NCI-H2196 treated with DMSO at 0.1 percent for 48 hours (cell line): ENCODE measurements at regions not wholly inside any gene's neighbourhood (a gene's known extent, or its start where the extent isn't known, plus 50 kb on each side); places are given as distances from the start of the nearest gene placed in this dataset.
"Not testable (repeated sequence)": the region's sequence is repeated elsewhere in the genome, so short reads cannot be mapped to it uniquely, and the experiment has no call there.

Source experiments
- DNase-seq: peaks from one replicate; lab custom pipeline; 2025; ENCODE audit not compliant: unreplicated experiment; lab: John Stamatoyannopoulos, UW

GRCh38 chr2:116917196-116917595 is 897.3 kb upstream of the DDX18 start:
- no peak for DNase-seq

DNA sequence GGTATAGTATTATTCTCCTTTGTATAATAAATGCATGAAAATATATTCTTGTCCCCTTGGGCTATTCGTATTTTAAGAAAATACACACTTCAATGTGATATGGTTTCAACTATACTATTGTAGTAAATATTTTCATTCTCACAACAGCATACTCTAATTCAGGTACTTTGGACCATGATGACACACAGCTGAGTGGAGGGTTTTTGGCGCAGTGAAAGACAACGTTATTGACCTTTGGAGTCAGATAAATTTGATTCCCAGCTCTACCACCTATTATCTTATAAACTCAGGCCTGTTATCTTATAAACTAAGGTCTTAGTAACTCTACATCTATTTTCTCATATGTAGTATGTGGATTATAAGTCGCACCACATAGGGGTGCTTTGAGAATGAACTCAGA is 895.9 kb upstream of the DDX18 start:
- no peak for DNase-seq

- DNase-seq: no peak
Measured at GRCh38 chr2:116922414-116922813, 892.1 kb upstream of the DDX18 start.

GRCh38 chr2:116924509-116924908 is 890.0 kb upstream of the DDX18 start:
- DNase-seq: no peak

GRCh38 chr2:116935097-116935814 is 879.2 kb upstream of the DDX18 start:
- no peak for DNase-seq

GRCh38 chr2:116948258-116948657 is 866.2 kb upstream of the DDX18 start:
- no peak for DNase-seq

GRCh38 chr2:116949249-116949648 is 865.2 kb upstream of the DDX18 start:
- DNase-seq: no peak

DNA sequence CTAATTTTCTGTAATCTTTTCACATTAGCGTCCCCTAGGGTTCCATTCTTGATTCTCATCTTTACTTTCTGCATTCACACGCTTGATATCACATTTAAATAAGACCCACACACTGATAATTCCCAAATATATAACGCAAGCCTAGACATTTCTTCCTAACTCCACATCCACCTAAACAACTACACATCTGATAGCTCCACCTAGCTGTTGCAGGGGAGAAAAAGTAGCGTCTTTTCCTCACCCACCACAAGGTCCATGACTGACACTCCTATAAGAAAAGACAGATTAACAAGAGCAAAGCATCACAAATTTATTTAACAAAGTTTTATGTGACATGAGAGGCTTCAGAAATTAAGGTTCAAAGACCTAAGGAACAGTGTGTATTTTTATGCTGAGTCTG is 862.2 kb upstream of the DDX18 start:
- no peak for DNase-seq

DNA sequence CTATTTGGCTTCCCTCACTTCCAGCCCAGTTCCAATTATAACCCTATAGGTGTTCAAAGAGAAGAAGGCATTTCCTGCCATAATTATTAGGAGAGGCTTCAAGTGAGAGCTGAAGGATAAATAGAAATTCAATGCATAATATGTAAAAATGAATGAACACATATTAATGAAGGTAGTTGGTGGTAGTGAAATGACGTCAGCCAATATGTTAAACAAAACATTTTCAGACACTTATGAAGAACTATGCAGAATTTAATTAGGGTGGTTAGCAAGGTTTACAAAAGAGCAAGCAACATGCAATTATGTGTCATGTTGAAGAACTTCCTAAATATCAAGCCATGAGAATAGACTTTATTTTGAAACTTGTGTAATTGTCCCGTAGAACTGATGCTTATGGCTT is 858.8 kb upstream of the DDX18 start:
- DNase-seq: no peak

DNA sequence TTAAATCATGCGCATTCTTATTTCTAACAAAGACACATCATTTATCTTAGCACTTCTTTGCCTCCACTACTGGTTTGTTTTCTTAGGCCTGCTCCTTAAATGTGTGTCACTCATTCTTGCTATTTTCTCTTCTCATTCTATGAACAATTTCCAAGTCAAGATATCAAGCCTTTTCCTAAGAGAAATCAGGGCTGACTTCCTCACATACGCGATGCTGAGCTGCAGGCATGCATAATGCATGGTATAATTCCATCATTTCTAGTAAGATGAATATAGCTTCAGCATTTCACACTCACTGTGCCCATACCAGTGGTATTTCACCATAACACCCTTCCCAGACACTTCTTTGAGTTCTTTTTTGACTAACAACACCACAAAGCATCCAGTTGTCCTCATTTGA is 838.9 kb upstream of the DDX18 start:
- no peak for DNase-seq

GRCh38 chr2:116979916-116980764 is 834.4 kb upstream of the DDX18 start:
- DNase-seq: no peak

DNA sequence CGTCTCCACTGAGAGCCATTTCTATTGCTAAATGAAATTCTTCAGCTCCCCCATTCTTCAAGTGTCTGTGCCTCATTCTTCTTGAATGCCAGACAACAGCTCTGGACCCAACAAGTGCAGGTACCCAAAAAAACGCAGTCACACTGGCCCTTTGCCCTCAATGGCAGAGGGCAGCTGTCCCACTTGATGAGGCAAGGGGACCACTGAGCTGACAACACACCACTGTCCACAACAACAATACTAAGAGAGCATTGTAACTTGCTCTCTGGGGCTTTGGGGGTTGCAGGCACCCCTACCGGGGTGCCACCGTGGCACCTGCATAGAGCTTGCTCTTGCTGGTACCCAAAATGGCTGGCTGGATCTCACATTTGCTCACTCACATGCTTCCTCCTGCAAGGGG is 827.0 kb upstream of the DDX18 start:
- no peak for DNase-seq

GRCh38 chr2:116988303-116988702 is 826.2 kb upstream of the DDX18 start:
- no peak for DNase-seq

DNA sequence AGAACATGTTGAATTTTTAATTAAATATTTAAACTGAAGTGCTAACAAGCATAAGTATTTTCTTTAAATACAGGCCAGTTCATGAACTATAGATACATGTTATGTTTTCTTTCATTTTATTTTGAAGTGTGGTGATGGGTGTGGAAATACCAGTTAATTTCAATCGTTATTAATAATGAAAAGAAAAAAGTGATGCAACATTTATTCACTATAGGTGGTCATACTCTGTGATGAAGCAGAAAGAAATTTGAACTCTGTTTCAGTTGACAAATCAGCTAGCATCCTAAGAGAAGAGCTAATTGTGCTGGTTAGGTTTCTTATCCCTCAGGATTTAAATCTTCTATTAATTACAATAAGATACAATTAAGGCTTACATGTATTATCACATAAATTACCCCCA is 795.1 kb upstream of the DDX18 start:
- no peak for DNase-seq

GRCh38 chr2:117027646-117028045 is 786.8 kb upstream of the DDX18 start:
- no peak for DNase-seq

DNA sequence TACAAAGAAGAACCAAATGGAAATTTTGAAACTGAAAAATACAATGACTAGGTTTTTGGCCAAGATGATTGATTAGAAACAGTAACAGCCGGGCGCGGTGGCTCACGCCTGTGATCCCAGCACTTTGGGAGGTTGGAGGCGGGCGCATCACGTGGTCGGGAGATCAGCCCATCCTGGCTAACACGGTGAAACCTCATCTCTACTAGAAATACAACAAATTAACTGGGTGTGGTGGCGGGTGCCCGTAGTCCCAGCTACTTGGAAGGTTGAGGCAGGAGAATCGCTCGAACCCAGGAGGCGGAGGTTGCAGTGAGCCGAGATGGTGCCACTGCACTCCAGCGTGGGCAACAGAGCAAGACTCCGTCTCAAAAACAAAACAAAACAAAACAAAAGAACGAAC is 785.8 kb upstream of the DDX18 start:
- DNase-seq: not testable (repeated sequence)

- DNase-seq: no peak
Measured at GRCh38 chr2:117055499-117056375, 758.8 kb upstream of the DDX18 start.

DNA sequence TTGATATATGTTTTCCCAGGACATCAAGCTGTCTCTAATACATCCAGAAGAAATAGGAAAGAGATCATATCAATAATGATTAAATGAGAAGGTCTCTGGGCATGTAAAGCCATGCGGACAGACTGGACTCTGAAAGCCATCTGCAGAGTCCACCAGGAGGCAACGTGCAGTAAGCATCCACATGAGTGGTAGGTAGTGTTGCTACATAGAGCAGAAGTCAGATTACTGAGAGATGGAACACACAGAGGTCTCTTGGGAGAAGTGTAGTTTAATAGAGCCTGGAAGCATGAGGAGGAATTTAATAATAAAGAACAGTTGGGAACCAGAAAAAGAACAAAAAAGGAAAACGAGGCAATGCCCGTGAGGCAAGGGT is 758.1 kb upstream of the DDX18 start:
- no peak for DNase-seq

GRCh38 chr2:117057016-117057415 is 757.5 kb upstream of the DDX18 start:
- DNase-seq: no peak

GRCh38 chr2:117058366-117058765 is 756.1 kb upstream of the DDX18 start:
- DNase-seq: no peak

DNA sequence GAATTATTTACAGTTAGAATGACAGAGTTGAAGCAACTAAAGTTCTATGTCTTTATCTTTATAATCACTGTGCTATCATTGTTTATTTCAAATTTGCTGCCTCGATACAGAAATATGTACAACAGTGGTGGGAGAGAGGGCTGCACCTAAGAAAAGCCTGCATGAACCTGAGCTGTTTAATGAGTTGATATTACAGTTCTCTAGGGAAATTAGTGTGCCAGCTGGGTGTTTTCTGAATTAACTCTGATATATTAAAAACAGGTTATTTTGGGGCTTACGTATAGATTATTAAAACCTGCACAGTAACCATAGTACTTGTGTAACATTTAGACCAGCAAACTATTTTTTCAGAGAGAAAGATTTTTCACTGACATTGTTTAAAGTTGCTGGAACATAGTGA is 750.5 kb upstream of the DDX18 start:
- DNase-seq: no peak

GRCh38 chr2:117065912-117066311 is 748.6 kb upstream of the DDX18 start:
- no peak for DNase-seq
